Femur (tissue), 1 donor: ENCODE measurements at regions not wholly inside any gene's neighbourhood (a gene's known extent, or its start where the extent isn't known, plus 50 kb on each side); places are given as distances from the start of the nearest gene placed in this dataset.

ENCODE experiments used
- DNase-seq: peaks from one replicate; pipeline ENCODE4 v3.0.0-alpha.2; 2017

DNA sequence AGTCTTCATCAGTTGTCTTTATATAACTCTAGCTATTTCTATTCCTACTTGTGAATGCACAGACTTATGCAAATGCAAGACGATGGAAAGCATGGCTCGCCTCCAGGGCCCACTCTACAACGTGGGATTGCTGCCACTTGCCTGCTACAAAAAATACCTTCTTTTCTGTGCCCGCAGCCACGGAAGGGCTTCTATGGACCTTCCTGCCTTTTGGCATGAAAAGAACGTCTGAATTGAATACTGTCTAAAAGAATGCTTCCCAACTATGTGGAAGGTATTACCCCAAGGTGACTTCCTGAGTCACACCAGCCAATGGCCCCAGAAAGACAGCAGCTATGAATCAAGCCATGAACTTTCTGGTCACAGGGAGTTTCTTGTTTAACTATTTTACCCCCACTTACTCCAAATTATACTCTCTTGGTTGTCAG is 261.2 kb downstream of the HIVEP2 start:
- DNase-seq = peak; percentile 58

DNA sequence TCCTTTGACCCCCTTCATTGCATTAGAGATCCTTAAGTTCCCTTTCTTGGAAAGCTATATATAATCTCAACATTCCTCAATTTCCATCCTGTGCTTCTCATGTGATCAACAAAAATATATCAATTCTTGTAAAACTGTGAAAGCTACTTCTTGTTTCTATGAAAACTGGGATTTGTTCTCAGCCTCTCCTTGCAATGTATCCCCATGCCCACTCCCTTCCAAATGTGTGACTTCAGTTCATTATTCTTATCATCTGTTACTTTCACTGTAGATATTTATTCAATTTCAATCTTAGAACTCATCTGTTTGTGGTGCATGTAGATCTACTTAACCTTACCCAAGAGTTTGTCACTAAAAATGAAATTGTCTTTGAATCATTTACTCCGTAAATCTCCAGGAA is 260.6 kb downstream of the HIVEP2 start:
- DNase-seq = no peak

DNA sequence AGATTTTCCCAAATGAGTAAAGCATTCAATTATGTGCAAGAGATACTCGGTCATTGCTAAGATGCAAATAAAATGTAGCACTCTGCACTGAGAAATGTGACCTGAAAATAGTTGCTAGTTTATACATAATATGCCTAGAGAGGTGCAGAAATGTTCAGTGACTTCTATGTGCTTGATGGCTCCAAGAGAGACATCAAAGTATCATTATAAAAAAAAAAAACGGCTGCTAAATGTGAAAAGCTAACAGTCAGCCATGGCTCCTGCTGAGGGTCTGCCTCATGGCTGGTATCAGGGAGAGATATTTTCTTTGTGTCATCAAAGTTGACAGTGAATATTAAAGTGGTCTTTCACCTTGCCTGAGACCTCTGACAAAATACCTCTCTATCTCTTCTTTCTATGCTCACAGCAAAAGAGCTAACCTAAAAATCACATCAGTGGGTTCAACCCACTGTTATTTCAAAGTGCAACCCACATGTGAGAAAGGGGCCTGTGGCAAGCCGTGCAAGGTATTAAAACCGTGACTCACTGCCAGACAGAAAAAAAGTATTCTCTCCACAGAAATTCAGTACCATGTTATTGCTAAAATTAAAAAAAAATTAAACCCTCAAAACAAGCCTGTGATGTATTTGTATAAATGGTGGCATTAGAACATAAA is 259.0 kb downstream of the HIVEP2 start:
- no peak for DNase-seq

GRCh38 chr6:142686507-142686887 is 258.5 kb downstream of the HIVEP2 start:
- no peak for DNase-seq

GRCh38 chr6:142692942-142693341 is 252.0 kb downstream of the HIVEP2 start:
- peak; percentile 87 for DNase-seq

DNA sequence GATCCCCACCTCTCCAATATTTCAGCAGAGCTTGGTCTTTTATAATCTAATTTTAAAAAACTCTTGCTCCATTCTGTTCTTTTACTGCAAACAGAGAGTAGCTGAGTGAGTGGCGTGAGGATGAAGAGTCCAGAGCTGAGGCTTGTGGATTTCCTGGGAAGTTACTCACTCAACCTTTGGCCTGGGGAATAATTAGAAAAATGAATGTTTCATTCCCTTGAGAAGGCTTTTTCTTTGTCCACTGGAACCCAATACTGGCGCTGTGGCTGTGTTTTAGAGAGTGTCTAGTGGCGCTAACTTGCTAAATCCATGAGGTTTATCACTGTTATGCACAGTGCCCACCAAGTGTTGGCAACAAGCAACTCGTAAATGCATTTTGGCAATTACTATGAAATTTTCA is 251.5 kb downstream of the HIVEP2 start:
- DNase-seq = no peak

DNA sequence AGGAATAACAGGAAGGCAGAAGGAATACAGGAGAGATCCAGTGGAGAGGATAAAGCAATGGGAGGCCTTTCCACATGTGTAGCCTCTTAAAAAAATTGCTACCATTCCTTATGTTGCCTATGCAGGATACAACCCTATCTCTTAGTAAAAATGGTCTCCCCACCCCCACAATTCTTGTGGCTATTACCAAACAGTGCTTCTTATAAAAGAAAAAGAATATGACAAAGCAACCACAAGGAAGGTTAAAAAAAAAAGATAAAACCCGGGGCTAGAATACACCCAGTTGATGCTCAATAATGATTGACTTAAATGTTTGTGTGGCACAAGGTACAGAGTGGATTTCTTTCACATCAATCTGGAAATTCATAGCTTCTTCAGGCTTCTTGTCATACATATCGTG is 250.9 kb downstream of the HIVEP2 start:
- no peak for DNase-seq

DNA sequence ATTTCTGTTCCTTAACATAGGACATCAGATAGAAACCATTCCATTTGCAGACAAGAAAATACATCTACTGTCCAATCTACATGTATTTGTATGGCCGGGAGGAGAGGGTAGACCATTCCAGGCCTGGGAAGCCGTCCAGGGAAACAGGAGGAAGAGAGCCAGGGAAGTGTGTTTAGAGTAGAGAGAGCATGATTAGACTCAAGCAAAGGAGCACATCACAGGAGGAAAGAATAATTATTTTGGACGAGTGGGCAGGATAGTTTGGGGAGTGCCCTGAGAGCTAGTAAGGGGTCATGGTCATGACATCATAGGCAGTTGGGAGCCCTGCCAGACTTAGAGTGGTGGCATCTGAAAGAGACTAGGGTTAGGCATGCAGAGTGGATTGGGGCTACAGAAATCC is 250.0 kb downstream of the HIVEP2 start:
- peak; percentile 88 for DNase-seq

GRCh38 chr6:142696123-142697000 is 248.6 kb downstream of the HIVEP2 start:
- DNase-seq = peak; percentile 71

- no peak for DNase-seq
Measured at GRCh38 chr6:142697001-142697335, 248.0 kb downstream of the HIVEP2 start.

GRCh38 chr6:142697922-142698321 is 247.1 kb downstream of the HIVEP2 start:
- DNase-seq = no peak

- DNase-seq = no peak
Measured at GRCh38 chr6:142698751-142699150, 246.2 kb downstream of the HIVEP2 start.

GRCh38 chr6:142699391-142699790 is 245.6 kb downstream of the HIVEP2 start:
- no peak for DNase-seq

DNA sequence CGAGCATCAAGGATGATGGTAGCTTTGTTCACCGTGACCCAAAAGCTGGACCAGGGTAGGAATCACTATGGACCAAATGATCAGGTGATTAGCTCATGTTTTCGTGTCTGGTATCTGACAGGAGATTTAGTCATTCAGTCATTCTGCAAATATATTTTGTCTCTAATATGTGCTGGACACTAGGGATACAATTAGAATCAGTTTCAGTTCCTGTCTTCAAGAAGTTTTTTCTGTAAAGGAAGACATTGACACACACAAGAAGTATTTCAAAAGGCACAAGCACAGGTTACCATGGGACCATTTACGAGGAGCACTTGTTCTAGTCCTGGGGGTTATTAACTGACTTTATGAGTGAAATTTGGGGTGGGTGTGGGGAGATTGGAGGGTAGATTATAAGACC is 244.9 kb downstream of the HIVEP2 start:
- no peak for DNase-seq

GRCh38 chr6:142700671-142701312 is 244.2 kb downstream of the HIVEP2 start:
- no peak for DNase-seq
